Stimulated activated CD4-positive, alpha-beta T cell treated with anti-CD3 and anti-CD28 coated beads, Interleukin-12 subunit alpha, Interleukin-12 subunit beta, amount 100 ng/mL, for 4 hours (primary cell): ENCODE measurements at regions not wholly inside any gene's neighbourhood (a gene's known extent, or its start where the extent isn't known, plus 50 kb on each side); places are given as distances from the start of the nearest gene placed in this dataset.
"Not testable (repeated sequence)": the region's sequence is repeated elsewhere in the genome, so short reads cannot be mapped to it uniquely, and the experiment has no call there.

Experiments used
- DNase-seq: peaks from one replicate; pipeline ENCODE4 v3.0.0-alpha.2; 2020

DNA sequence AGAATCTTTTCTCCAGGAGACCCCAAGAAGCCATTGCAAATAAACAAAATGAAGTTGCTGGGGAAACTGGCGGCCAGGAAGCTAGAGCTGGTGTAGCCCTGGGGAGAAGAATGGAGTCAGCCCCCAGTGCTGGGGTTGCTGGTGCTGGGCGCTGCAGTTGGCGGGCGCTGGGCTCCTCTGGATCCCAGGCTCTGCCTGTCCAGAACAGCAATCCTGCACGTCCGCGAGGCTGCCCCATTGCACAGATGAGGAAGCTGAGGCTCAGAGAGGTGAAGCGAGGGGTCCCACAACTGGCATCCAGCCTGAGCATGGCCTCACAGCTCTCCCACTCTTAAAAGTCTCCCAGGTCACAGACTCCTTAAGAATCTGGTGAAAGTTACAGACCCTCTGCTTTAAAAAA lies 161.1 kb downstream of the OR4M2 start:
- DNase-seq: no peak

DNA sequence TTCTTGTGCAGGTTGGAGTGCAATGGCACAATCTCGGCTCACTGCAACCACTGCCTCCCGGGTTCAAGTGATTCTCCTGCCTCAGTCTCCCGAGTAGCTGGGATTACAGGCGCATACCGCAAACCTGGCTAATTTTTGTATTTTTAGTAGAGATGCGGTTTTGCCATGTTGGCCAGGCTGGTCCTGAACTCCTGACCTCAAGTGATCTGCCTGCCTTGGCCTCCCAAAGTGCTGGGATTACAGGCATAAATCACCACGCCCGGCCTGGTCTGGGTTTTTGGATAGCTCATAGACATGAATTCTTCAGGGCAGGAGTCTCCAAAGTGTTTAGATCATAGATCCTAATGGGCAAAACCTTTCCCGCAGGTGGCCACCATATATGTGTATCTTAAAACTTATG lies 162.0 kb downstream of the OR4M2 start:
- not testable (repeated sequence) for DNase-seq

DNA sequence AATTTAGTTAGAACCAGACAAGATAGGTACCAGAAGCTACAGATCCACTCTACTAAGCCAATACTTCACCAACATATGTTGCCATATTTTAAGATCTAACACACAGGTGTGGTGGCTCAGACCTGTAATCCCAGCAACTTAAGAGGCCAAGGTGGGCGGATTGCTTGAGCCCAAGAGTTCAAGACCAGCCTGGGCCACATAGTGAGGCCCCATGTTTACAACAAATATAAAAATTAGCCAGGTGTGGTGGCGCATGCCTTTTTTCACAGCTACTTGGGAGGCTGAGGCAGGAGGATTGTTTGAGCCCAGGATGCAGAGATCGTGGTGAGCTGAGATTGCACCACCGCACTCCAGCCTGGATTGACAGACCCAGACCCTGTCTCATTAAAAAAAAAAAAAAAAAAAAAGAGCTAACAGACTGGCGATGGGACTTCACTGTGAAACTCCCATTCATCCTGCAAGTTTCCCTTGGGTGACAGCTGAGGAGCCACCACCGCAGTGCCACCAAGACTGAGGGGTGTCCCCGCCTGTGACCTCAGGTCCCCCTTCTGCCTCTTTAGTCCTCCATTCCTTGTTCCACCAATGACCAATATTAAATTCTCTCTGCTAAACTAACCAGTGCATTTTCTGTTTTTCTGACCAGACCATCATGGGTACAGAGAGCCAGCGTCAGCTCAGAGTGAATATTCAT lies 163.3 kb downstream of the OR4M2 start:
- DNase-seq: no peak

DNA sequence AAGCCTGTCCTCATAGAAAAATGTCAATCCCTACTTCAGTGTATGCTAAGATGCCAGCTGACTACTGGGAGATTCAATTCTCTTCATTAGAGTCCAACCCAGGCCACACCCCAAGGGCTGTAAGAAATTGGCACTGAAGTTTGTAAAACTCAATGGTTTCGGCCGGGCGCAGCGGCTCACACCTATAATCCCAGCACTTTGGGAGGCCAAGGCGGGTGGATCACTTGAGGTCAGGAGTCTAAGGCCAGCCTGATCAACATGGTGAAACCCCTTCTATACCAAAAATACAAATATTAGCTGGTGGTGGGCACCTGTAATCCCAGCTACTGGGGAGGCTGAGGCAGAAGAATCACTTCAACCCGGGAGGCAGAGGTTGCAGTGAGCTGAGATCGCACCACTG lies 169.2 kb downstream of the OR4M2 start:
- not testable (repeated sequence) for DNase-seq

DNA sequence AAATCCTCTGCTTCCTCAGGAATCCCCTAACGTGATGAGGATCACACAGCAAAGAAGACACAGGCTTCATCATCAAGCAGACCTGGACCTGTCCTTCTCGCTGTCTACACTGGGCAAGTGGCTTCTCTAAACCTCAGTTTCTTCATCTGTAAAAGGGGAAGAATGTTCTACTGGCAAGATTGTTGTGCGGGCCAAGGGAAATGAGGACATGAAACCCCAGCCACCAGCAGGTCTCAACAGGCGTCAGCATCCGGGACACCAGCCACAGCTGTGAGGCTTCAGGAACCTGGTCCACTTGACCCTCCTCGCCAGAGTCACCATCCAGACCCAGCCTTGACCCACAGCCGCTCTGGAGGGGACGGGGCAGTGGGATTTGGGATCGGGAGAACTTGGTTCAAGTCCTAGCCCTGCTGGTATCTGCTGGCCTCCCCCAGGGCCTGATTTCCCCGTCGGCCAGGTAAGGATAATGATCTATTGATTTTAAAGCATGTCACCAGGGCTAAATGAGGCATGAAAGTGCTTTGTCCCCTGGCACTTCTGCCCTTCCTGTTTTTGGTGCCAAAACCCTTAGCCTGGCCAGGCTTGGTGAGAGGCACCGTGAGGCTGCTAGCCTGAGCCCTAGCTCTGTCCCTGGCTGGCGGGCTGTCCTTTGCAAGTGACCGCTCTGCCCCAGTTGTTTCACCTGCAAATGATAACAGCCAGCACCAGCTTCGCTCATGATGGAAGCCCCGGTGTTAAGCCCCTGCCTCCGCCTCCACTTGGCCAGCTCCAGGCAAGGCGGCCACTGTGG lies 170.4 kb downstream of the OR4M2 start:
- DNase-seq: not testable (repeated sequence)

DNA sequence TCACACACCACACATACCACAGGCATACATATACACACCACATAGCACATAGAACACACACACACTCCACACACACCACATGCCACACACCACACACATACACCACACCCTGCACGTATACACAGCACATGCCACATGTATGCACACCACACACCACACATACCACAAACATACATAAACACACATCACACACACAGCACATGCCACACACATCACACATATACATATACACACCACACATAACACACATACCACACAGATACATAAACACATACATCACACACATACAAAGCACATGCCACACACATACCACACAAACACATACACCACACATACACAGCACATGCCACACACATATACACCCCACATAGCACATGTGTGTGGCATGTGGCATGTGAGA lies 171.1 kb downstream of the OR4M2 start:
- DNase-seq: no peak

DNA sequence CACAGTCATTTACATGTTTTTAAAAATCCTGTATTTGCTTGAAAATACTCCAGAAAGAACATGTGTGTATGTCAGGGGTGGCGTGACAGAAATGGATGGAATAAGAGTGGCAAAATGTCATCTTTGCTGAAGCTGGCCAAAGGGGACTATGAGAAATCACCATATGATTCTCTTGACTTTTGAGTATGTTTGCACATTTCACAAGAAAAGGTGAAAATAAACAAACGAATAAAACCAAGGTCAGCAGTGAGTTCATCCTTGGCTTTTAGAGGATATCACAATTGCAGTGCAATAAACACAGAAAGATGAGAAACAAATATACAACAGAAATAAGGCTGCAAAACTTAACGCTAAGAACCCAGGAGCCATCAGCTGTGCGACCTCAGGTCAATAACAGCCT lies 171.7 kb downstream of the OR4M2 start:
- not testable (repeated sequence) for DNase-seq

DNA sequence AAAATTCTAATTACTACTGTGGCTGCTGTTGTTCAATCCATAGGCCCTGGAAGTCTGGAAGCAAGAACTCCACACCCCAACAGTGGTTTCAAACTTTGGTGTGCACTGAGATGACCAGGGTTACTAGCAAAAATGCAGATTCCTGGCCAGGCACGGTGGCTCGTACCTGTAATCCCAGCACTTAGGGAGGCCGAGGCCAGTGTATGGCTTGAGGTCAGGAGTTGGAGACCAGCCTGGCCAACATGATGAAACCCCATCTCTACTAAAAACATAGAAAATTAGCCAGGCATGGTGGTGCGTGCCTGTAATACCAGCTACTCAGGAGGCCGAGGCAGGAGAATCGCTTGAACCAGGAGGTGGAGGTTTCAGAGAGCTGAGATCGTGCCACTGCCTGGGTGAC lies 172.2 kb downstream of the OR4M2 start:
- DNase-seq: not testable (repeated sequence)

DNA sequence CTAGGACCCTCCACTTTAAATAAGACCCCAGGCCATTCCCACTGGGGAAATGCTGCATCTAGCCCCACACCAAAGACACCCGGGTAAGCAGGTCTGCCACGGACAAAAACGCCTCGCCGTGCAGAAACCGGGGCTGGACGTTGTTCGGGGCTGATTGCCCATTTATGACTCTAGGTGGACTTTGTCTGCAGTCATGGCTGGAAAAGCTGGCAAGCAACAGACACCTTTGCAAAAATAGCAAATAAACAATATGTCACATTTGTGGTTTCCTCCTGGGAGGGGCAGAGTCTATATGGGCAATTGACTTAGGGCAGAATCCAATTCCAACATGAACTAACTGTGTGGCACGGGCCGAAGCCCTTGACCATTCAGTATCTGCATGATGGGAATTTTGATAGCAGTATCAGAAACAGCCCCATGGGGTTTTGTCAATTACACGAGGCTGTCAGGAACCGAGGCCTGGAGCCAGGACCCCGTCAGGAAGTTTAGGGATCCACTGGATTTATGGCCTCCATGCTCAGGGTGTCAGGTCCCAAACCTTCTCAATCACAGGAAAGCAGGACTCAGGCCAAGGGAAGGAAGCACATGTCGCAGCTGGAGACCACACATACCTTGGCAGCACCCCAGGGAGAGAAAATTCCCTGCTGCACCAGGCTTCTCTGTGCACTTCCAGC lies 172.8 kb downstream of the OR4M2 start:
- not testable (repeated sequence) for DNase-seq

DNA sequence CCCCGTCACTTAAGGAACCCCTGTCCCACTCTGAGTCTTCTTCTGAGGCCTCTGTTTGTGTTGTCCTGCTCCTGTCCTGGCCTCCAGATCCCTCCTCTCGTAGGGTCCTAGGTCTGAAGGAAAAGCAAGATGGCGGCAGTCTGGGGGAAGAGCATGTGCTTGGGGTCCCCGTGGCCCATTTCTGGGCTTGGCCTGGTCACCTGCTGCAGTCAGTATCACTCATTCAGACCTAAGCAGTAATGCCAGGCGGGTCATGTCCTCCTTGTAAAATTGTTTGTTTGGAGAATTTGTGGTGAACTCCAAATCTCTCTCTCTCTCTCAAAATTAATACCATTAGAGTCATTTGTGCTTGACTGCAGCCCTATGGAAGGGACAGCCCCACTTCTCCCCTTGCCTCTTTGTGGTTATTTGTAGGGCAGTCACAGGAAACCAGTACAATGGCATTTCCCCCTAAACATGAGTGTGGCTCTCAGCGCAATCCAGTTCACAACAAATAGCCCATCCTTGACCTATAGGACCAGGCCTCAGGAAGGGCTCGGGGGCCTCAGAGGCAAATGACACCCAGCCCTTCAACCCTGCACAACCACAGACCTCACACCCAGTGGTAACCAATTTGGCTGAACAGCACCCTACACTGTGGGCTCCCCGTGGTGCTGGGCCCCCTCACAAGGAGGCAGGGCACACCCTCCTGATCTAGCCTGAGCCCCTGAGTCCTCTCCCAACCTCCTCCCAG lies 173.5 kb downstream of the OR4M2 start:
- no peak for DNase-seq

DNA sequence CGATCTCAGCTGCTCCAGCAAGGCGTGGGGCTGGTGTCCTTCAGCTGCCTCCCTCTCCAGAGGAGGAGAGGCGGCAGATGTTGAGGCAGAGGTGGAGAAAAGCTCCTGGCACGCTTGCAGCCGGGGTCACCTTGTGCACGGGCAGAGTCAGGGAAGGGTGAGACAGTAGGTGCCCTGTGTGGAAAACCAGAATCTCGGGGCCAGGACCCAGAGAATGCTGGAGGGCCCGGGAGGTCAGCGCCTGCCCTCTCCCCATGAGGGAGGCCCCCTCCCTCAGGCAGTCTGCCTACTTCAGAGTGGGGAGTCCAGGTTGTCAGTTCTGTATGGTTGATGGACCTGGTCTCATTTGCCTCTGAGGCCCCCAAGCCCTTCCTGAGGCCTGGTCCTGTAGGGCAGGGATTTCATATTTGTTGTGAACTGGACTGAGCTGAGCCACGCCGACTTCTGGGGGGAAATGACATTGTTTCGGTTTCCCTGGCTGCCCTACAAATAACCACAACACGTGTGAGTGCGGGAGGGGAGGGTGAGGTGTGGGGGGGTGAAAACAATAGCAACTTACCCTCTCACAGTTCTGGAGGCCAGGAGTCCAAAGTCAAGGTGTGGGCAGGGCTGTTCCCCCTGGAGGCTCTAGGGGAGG lies 174.2 kb downstream of the OR4M2 start:
- not testable (repeated sequence) for DNase-seq

DNA sequence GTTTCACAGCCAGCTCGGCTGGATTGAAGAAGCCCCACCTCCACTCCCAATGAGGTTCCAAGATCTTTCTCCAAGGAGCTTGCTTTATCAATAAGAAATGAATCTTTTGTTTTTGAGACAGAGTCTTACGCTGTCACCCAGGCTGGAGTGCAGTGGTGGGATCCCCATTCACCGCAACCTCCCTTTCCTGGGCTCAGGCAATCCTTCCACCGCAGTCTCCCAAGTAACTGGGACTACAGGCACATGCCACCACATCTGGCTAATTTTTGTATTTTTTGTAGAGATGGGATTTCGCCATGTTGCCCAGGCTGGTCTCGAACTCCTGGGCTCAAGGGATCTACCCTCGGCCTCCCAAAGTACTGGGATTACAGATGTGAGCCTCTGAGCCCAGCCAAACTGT lies 175.3 kb downstream of the OR4M2 start:
- not testable (repeated sequence) for DNase-seq

DNA sequence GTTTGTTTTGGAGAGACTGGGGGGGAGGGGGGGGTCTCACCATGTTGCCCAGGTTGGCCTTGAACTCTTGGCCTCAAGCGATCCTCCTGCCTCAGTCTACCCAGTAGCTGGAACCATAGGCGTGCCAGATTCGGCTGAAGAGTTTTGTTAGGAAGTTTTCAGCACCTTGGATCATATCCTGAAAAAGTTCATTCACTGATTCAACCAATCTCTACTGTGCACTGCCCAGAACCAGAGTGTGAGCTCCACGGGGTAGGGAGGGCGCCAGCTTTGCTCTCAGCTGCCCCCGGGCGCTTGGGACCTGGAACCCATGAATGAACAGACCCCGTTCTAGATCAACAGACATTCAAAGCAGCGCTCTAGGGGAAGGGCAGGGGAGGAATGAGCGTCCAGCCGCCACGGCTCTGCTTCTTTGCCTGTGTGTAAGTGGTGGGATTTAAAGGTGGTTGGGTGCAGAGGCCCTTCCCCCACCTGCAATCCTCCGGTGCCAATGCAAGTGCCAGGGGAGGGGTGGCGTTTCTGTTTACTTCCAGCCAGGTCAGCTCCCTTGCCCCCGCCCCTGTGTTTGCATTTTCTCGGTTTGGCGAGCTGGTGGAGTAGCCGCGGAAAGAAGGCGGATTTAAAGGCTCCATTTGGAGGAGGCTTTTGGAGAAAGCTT lies 176.2 kb downstream of the OR4M2 start:
- DNase-seq: not testable (repeated sequence)

DNA sequence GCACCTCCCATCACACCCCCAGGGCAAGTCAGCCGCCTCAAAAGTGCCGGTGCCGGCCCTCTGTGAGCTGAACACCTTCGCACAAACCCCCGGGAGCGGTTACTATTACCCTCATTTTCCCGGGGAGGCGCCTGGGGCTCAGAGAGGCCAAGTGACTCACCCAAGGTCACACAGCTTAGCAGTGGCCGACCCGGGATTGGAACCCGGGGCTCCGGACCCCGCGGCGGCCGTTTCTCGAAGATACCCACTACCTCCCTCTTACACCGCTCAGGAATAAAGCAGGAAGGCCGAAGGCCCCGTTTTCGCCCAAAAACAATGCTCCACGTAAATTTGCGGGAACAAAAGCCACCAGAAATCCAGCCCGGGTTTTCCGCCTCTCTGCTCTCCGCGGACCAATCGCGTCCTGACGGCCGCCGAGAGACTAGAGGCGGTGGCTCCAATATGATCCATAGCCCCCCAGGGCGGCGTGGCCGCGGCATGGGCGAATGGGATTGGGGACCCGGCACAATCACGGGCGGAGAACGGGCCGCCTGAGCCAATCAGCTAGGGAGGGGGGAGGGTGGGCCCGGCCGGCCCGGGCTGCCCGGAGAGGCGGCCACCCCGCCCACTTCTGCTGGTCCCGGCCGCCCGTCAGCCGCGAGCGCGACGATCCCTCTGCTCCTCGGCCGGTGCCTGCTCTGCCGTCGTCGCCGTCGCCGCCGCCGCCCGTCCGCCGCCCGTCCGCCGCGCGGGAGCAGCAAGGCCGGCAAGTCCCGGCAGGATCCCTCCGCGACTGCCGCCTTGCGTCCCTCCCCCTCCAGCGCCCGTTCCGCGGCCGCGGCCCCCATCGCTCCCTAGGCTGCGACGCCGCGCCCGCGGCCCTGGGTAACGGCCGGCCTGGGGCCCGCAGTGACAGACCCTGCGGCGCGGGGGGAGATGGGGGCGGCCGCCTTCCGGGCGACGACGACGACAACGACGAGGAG lies 177.0 kb downstream of the OR4M2 start:
- no peak for DNase-seq

DNA sequence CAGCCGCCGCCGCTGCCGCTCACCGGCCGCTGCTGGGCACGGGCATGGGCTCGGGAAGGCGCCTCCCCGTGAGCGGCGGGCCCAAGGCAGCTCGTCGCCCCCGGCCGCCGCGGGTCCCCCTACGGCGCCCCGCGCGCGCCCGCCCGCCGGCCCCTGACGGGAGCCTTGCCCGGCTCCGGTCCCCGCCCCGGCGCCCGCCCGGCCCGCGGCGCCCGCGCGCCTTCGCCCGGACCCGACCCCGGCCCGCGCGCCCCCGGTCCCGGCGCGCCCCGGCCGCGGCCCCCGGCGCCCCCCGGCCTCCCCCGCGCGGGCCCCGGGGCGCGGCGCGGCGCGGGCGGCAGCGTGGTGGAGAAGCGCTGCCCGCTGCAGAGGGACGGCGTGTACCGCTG lies 177.7 kb downstream of the OR4M2 start:
- DNase-seq: no peak

DNA sequence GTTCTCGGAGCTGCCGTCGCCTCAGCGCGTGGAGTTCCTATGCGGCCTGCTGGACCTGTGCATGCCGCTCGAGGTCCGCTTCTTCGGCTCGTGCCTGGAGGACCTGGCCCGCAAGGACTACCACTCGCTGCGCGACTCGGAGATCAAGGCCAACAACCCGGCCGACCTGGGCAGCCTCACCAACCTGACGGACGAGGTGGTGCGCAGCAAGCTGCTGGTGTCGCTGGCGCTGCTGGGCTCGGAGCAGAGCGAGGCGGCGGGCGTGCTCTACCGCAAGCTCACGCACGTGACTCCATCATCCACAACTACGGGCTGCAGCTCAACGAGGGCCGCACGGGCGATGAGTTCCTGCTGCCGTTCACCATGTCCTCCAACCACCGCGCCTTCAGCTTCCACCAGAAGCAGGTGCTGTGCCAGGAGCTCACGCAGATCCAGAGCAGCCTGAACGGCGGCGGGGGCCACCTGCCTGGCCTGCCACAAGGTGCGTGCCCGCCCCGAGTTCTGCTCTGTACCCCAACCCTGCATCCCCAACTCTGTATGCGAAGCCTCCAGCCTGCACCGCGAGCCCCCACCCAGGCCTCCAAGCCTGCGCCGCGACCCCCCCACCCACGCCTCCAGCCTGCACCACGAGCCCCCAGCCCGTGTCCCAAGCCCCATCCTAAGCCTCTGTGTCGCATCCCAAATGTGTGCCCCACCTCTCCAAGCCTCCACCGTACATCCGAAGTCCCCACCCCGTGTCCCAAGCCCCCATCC lies 178.2 kb downstream of the OR4M2 start:
- no peak for DNase-seq

DNA sequence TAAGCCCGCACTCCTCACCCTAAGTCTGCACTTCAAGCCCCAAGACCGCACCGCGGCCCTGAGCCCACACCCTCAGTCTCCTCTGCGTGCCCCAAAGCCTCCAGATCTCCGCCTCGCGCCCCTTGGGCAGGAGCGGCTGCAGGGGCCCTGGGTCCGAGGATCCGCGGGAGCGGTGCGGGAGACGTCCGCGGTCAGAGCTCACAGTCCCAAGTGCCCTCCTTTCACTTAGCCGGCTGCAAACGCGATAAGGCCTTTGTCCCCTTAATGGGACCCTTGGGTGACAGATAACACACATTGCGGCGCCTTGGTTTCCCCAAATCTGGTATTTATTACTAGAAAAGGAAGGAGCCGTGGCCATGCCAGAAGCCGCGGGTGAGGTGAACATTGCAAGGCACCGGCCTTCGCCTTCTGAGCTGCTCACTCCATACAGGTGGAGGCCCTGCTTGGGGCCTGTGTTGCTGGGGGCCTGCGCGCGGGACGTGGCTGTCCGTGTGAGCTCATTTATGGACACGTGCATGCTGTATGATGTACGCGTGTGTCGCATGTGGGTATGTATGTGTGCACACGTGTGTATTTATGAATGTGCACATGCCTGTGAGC lies 178.9 kb downstream of the OR4M2 start:
- DNase-seq: not testable (repeated sequence)

DNA sequence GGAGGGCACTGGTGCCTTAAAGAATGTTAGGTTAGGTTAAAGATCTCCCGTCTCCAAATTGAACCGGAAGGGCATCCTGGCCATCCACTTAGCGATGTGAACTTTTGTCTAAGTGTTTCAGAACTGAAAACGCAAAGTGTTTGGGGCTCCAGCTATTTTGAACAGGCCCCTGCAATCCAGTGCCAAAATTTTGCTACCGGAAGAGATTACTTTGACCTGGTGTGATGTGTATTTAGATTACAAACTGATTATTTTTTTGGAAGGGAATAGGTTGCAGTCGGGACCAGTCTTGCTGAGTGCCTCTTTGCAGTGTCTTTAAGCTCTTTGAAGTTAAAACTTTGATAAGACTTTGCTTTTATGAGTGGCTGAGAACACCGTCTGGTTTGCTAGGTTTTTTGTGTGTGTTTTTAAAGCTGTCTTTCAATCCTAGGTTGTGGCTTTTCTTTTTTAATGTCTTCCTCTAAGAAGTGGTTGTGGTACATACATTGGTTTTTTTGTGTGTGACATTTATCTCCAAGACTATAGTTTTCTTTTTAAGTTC lies 179.6 kb downstream of the OR4M2 start:
- no peak for DNase-seq

DNA sequence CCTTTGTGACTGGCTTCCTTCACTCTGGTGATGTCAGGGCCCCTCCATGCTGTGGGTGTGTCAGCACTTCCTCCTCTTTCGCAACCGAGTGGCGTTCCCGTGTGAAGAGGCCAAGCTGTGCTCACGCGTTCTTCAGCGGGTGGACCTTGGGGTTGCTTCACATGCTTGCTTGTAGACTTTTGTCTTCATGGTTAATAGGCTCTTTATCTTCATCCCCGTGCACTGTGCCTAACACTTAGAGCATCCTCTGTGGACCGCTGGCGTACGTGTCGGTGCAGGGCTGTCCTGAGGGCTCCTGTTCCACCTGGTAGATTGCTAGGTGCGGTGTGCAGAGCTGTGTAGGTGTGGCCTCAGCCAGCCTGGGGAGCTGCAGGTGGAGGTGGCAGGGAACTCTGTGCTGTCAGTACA lies 182.3 kb downstream of the OR4M2 start:
- DNase-seq: peak; percentile 35
